Activated naive CD4-positive, alpha-beta T cell treated with anti-CD3 and anti-CD28 coated beads, Interleukin-2, amount 10 ng/mL, durations not matched to agents 7 days and 5 days (primary cell): ENCODE measurements at regions not wholly inside any gene's neighbourhood (a gene's known extent, or its start where the extent isn't known, plus 50 kb on each side); places are given as distances from the start of the nearest gene placed in this dataset.

ENCODE experiments used
- CTCF ChIA-PET: fragments of 350-600 bp; sonication (Branson Sonifier 250); formaldehyde crosslinking; loops from one replicate; lab custom pipeline; 2021; ENCODE audit warnings: antibody characterized with exemption; lab: Charles Lee
- DNase-seq: peaks from one replicate; pipeline ENCODE4 v3.0.0-alpha.2; 2020
- H3K27ac Mint-ChIP-seq: one replicate; pipeline ENCODE4 v1.8.0; 2021; ENCODE audit warnings: mild to moderate bottlenecking, moderate library complexity, mixed read lengths
- H3K27me3 Mint-ChIP-seq: one replicate; pipeline ENCODE4 v1.8.0; 2021; ENCODE audit warnings: mild to moderate bottlenecking, mixed read lengths
- H3K36me3 Mint-ChIP-seq: one replicate; pipeline ENCODE4 v1.8.0; 2021; ENCODE audit warnings: mixed read lengths
- H3K4me1 Mint-ChIP-seq: one replicate; pipeline ENCODE4 v1.8.0; 2021; ENCODE audit warnings: mixed read lengths
- H3K4me3 Mint-ChIP-seq: one replicate; pipeline ENCODE4 v1.8.0; 2021; ENCODE audit warnings: mild to moderate bottlenecking, moderate library complexity, mixed read lengths
- H3K9me3 Mint-ChIP-seq: one replicate; pipeline ENCODE4 v1.8.0; 2021; ENCODE audit warnings: mixed read lengths

DNA sequence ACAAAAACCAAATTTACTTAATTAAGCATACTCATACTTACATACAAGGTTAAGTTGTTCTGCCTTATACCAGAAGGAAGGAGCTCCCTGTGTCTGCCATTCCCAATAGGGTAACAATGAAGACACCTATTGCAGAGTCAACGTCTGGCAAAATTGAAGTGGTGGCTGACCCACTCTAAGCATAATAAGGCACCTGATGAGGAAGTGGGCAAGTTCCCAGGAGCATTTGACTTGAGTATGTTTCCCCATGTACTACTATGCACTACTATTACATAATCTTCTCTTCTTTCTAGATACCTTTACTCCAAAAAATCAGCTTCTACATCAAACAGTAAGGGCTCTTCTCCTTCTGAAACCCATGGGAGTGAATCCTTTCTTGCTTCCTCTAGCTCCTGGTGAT, 591.5 kb downstream of the PPARGC1A start:
- no peak overlapping the region for H3K27ac Mint-ChIP-seq
- no peak overlapping the region for H3K4me3 Mint-ChIP-seq
- H3K27me3 Mint-ChIP-seq = no peaks in the 10 kb centered on the region
- DNase-seq = no peak
- no peaks in the 10 kb centered on the region for H3K9me3 Mint-ChIP-seq
- peaks cover 7% of the 10 kb centered on the region for H3K4me1 Mint-ChIP-seq
- CTCF ChIA-PET = interaction anchor here (0.5 kb wide), 1 partner anchor 9 kb away, joined by 3 read pairs; no protein-coding TSS in a partner anchor
- no peaks in the 10 kb centered on the region for H3K36me3 Mint-ChIP-seq

DNA sequence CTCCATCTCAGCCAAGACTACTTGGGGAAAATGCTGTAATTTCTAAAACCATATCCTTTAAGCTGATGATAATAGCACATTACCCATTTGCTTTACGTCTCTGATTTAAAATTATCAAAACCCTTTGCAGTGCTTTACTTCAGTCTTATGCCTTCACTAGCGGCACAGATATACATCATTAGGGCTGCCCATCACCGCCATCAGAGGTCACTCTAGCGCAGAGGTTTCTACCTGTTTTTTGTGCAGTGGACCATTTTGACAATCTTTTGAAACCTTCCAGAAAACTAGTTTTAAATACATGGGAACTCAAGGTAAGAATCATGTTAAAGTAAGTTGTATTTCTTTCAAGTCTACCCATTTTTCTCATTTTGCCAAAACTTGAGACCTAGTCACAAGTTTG, 592.5 kb downstream of the PPARGC1A start:
- DNase-seq = no peak
- CTCF ChIA-PET = no interaction called here
- H3K27me3 Mint-ChIP-seq = no peaks in the 10 kb centered on the region
- H3K4me3 Mint-ChIP-seq = no peak overlapping the region
- no peaks in the 10 kb centered on the region for H3K36me3 Mint-ChIP-seq
- H3K27ac Mint-ChIP-seq = no peak overlapping the region
- peaks cover 8% of the 10 kb centered on the region for H3K4me1 Mint-ChIP-seq
- H3K9me3 Mint-ChIP-seq = no peaks in the 10 kb centered on the region

DNA sequence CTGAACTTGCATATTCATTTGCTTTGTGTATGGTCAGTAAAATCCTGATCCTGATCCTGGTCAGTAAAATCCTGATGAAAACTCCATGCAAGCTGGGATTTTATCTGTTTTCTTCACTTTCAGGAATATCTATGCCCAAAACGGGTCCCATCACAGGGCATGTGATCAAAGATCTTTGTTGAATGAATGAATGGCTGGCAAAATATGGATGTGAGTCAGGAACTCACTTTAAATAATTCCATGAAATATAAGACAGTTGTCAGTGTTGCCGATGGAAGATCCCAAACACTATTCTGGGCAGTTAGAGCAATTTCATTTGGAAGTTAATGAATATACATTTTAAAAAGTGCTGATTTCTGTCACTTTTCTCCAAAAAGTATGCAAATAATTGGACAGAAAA, 598.4 kb downstream of the GBA3 start:
- Mint-ChIP-seq H3K36me3 (no peaks in the 10 kb centered on the region), H3K4me3 (no peak overlapping the region), H3K9me3 (no peaks in the 10 kb centered on the region), H3K27me3 (no peaks in the 10 kb centered on the region), H3K27ac (no peak overlapping the region), H3K4me1 (peaks cover 21% of the 10 kb centered on the region)
- CTCF ChIA-PET = interaction anchor here (1.2 kb wide), 1 partner anchor 1128 kb away, joined by 3 read pairs; no protein-coding TSS in a partner anchor
- DNase-seq = no peak

DNA sequence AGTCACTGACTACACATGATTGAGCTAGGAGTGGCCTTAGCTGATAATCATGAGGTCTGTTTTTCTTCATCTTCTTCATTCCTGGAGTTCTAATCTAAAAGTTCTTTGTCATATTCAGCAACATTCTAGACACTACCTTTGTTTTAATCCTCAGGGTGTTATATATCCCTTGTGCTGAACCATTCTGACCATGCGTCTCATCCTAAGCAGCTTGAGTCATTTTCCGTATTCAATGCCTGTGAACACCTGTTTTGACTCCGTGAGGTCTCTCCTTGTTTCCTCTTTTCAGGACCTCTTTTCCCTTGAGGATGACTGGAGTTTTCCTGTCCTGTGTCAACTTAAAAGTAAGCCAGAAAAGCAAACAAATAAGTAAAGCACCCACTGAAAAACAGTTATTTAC, 597.9 kb downstream of the GBA3 start:
- no peak overlapping the region for H3K4me3 Mint-ChIP-seq
- no peak overlapping the region for H3K27ac Mint-ChIP-seq
- H3K36me3 Mint-ChIP-seq = no peaks in the 10 kb centered on the region
- no peaks in the 10 kb centered on the region for H3K9me3 Mint-ChIP-seq
- H3K27me3 Mint-ChIP-seq = no peaks in the 10 kb centered on the region
- no peak for DNase-seq
- CTCF ChIA-PET = interaction anchor here (1.2 kb wide), 2 partner anchors 44 to 1129 kb away, joined by 3 to 4 read pairs; no protein-coding TSS in a partner anchor
- H3K4me1 Mint-ChIP-seq = peaks cover 21% of the 10 kb centered on the region

DNA sequence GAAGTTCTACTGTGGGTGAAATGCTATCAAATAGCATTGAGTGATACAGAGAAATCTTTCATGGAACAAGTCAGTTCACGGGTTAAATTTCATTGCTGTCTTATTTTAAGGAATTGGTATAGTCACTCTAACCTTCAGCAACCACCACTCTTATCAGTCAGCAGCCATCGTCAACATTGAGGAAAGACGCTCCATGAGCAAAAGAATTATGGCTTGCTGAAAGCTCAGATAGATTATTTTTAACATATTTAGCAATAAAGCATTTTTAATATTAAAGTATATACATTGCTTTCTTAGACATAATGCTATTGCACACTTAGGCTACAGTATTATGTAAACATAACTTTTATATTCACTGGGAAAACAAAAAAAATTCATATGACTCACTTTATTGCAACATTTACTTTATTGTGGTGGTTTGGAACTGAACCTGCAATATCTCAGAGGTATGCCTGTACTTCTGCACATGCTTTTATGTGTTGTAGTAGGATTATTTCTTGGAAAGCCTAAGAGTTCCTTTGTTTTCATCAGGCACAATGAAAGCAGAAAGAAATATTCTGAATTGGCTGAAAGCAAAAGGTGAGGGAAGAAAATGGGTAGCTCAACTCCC, 586.7 kb downstream of the GBA3 start:
- Mint-ChIP-seq H3K4me1 (no peaks in the 10 kb centered on the region), H3K27me3 (no peaks in the 10 kb centered on the region), H3K9me3 (no peaks in the 10 kb centered on the region), H3K27ac (no peak overlapping the region), H3K36me3 (no peaks in the 10 kb centered on the region), H3K4me3 (no peak overlapping the region)
- DNase-seq = no peak
- CTCF ChIA-PET = no interaction called here

DNA sequence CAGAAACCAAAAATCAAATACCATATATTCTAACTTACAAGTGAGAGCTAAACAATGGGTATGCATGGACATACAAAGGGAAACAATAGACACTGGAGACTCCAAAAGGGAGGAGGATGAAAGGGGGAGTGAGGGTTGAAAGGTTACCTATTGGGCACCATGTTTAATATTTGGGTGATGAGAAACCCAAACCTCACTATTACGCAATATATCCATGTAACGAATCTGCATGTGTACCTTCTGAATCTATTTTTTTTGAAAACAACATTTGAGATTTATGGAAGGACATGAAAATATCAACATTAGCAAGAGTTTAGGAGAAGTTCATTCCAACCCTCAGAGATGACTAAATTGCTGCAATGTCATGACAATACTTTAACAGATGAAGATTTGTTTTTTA, 586.1 kb downstream of the GBA3 start:
- H3K4me3 Mint-ChIP-seq = no peak overlapping the region
- H3K36me3 Mint-ChIP-seq = no peaks in the 10 kb centered on the region
- CTCF ChIA-PET = no interaction called here
- no peaks in the 10 kb centered on the region for H3K4me1 Mint-ChIP-seq
- H3K27ac Mint-ChIP-seq = no peak overlapping the region
- H3K27me3 Mint-ChIP-seq = no peaks in the 10 kb centered on the region
- no peaks in the 10 kb centered on the region for H3K9me3 Mint-ChIP-seq
- no peak for DNase-seq

DNA sequence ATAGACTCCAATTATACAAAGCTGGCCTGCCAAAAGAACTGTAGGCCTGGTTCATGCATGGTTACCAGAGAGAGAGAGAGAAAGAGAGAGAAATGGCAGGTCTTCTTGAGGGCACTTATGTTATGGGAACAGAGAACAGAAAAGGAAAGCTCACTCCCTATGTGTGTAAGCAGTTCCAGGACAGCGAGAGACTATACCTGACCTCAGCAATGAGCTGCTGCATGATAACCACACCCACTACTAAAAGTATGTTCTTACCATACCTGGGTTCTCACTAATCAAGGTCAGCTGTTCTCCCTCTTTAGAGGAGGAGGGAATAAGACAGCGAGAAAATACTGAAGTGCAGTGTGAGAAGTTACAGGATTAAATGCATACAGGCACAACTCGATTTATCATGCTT, 583.3 kb downstream of the GBA3 start:
- H3K4me3 Mint-ChIP-seq = no peak overlapping the region
- no peaks in the 10 kb centered on the region for H3K27me3 Mint-ChIP-seq
- CTCF ChIA-PET = no interaction called here
- H3K36me3 Mint-ChIP-seq = no peaks in the 10 kb centered on the region
- no peaks in the 10 kb centered on the region for H3K9me3 Mint-ChIP-seq
- no peak for DNase-seq
- no peaks in the 10 kb centered on the region for H3K4me1 Mint-ChIP-seq
- no peak overlapping the region for H3K27ac Mint-ChIP-seq

DNA sequence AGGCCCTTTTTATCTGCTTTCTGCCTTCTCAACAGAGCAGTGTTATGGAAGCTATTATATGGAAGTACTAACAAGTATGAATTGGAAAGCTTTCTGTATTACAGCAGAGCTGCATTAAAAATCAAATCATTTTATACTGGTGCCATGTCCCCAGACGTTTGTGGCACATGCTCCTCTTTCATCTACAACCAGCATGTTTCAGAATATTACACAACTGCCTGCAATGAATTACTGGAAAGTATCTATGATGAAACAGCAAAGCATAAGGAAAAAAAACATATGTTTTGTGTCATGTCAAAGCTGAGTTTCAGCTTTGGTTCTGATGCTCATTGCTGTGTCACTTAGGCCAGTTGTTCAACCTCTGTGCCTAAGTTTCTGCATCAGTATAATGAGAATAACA, 576.8 kb downstream of the GBA3 start:
- Mint-ChIP-seq H3K27me3 (no peaks in the 10 kb centered on the region), H3K9me3 (no peaks in the 10 kb centered on the region), H3K27ac (no peak overlapping the region), H3K4me3 (no peak overlapping the region), H3K4me1 (no peaks in the 10 kb centered on the region), H3K36me3 (no peaks in the 10 kb centered on the region)
- CTCF ChIA-PET = no interaction called here
- no peak for DNase-seq

DNA sequence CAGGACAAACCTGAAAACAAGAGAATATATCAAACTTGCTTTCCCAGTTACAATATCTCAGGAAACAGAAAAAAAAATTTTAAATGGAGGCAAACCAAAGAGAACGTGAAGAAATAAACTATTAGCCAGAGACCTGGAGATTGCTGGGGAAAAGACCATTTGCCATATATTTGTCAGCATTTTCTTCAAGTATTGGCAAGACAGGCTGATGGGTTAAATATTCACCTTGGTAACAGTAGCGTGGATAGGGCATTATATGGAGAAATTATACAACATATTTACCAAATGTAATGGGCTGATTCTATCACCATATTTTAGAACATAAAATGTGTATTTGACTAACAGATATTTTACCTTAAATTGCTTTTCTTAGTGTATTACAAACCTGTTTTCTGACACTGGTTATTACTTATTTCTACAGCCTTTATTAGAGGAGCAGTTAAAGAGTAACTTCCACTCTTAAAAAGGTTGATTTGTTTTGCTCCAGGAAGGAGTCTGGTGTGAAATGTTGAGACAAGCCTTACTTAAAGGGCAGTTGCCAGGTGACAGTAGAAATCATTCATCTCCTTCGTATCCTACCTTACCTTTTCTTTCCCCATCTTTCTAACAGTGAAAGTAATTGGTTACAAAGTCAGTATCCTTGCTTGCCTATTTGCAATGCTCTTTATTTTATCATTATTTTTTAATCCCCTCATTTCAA, 575.5 kb downstream of the GBA3 start:
- CTCF ChIA-PET = interaction anchor here (0.7 kb wide), 1 partner anchor 126 kb away, joined by 6 read pairs; no protein-coding TSS in a partner anchor
- H3K4me1 Mint-ChIP-seq = no peaks in the 10 kb centered on the region

DNA sequence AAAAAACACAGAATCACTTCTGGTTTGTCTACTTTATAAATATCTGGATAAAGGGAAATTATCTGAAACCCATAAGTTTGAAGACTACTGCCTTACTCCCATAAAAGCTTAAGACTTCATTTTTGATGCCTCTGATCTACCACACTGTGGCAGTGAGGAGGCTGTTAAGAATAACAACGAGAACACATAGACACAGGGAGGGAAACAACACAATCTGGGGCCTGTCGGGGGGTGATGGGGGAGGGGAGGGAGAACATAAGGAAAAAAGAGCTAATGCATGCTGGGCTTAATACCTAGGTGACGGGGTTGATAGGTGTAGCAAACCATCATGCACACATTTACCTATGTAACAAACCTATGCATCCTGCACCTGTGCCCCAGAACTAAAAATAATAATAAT, 573.7 kb downstream of the GBA3 start:
- Mint-ChIP-seq H3K27ac (no peak overlapping the region), H3K36me3 (no peaks in the 10 kb centered on the region), H3K4me1 (no peaks in the 10 kb centered on the region), H3K27me3 (no peaks in the 10 kb centered on the region), H3K9me3 (no peaks in the 10 kb centered on the region), H3K4me3 (no peak overlapping the region)
- CTCF ChIA-PET = no interaction called here
- no peak for DNase-seq

More for the DNA sequence above, 575.5 kb downstream of the GBA3 start:
- Mint-ChIP-seq H3K36me3 (no peaks in the 10 kb centered on the region), H3K4me3 (no peak overlapping the region), H3K27ac (no peak overlapping the region), H3K27me3 (no peaks in the 10 kb centered on the region), H3K9me3 (no peaks in the 10 kb centered on the region)
- no peak for DNase-seq

DNA sequence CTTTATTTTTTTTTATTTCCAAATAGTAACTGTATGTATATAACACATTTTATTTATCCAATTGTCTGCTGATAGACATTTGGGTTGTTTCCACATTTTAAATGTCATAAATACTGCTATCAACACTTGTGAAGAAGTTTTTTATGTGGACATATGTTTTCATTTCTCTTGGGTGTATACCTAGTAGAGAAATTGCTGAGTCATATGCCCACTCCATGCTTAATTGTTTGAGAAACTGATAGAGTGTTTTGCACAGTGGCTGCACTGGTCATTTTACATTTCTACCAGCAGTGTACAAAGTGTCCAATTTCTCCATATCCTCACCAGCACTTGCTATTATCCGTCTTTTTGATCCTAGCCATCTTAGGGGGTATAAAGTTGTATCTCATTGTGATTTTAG, 567.8 kb downstream of the GBA3 start:
- H3K4me1 Mint-ChIP-seq = no peaks in the 10 kb centered on the region
- no peak overlapping the region for H3K4me3 Mint-ChIP-seq
- no peaks in the 10 kb centered on the region for H3K27me3 Mint-ChIP-seq
- CTCF ChIA-PET = no interaction called here
- H3K9me3 Mint-ChIP-seq = no peaks in the 10 kb centered on the region
- no peak overlapping the region for H3K27ac Mint-ChIP-seq
- DNase-seq = no peak
- H3K36me3 Mint-ChIP-seq = no peaks in the 10 kb centered on the region

DNA sequence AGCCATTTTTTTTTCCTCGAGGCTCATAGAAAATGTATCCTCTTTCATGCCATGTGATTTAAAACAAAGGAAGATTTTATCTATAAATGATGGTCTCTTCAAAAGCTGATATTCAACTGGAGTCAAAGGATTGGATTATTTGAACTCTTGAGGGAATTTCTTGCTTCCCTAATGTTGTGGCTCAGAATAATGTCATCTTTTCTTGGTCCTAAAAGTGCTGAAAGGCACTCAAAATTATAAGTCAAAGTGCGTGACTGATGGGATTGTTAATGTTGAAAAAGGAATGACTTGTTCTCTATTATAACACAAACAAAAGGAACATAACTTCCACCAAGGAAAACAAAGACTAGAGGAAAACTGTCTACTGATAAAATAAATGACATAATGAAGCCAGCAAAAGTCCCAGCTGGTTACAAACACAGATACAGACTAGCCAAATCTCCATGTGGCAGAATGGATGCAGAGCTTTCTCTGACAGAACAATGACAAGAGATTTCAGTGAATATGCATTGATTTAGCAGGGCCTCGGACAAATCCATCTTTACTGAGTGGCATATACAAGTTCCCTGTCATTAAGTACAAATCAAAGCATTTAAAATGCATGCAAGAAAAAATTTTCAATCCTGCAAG, 552.6 kb downstream of the GBA3 start:
- Mint-ChIP-seq H3K27ac (no peak overlapping the region), H3K36me3 (no peaks in the 10 kb centered on the region), H3K9me3 (no peaks in the 10 kb centered on the region), H3K27me3 (no peaks in the 10 kb centered on the region), H3K4me3 (no peak overlapping the region), H3K4me1 (no peaks in the 10 kb centered on the region)
- CTCF ChIA-PET = no interaction called here
- no peak for DNase-seq

DNA sequence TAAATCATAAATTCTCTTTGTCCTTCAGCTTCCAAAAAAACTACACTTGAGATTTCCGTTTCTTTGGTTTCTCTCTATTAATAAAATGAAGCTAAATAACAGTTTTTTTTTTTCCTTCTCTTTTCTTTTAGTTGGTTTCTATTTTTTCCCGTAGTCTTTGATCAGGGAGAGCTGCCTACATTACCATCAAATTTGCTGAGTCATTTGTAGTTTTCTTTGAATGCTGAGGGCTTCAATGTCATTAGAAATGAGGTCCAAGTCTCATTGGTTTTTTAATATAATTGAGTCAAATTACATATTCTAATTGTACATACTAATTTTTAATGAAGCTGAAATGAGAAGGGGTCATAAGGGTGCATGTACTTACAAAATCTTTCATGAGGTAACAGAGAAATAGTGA, 550.2 kb downstream of the GBA3 start:
- Mint-ChIP-seq H3K4me1 (no peaks in the 10 kb centered on the region), H3K9me3 (no peaks in the 10 kb centered on the region), H3K27me3 (no peaks in the 10 kb centered on the region), H3K4me3 (no peak overlapping the region), H3K27ac (no peak overlapping the region), H3K36me3 (no peaks in the 10 kb centered on the region)
- no peak for DNase-seq
- CTCF ChIA-PET = no interaction called here

DNA sequence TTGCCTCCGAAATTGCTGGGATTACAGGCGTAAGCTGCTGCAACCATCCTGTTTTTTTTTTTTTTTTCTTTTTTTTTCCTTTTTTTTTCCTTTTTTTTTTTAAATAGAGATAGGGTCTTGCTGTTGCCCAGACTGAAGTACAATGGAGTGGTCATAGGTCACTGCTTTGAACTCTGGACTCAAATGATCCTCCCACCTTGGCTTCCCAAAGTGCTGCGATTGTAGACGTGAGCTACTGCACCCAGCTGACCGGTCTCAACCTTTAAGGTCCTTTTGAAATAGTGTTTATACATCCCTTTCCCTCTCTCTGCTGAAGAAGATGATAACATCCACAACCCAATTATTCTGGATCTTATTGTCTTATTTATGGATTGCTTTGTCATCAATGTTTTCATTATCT, 548.7 kb downstream of the GBA3 start:
- Mint-ChIP-seq H3K4me1 (no peaks in the 10 kb centered on the region), H3K9me3 (no peaks in the 10 kb centered on the region), H3K27me3 (no peaks in the 10 kb centered on the region), H3K4me3 (no peak overlapping the region), H3K27ac (no peak overlapping the region), H3K36me3 (no peaks in the 10 kb centered on the region)
- no peak for DNase-seq
- CTCF ChIA-PET = interaction anchor here (0.6 kb wide), 1 partner anchor 907 kb away, joined by 3 read pairs; no protein-coding TSS in a partner anchor

DNA sequence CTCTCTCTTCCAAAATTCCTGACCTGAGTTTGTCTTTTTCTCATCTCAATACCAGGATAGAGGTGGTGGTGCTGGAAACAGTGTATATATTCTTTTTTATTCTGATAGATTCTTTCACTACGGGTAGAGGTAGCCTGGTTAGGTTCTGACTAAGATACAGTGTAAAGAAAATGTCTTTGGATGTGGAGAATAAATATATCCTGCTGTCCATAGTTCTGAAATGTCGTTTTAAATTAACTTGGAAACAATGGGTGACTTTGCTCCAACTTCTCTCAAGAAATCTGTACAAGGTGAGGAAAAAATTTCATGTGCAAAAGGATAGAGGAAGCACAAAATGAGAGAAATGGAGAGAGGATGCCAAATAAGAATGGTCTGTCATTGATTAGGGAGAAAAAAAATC, 546.1 kb downstream of the GBA3 start:
- Mint-ChIP-seq H3K4me1 (no peaks in the 10 kb centered on the region), H3K9me3 (no peaks in the 10 kb centered on the region), H3K27me3 (no peaks in the 10 kb centered on the region), H3K27ac (no peak overlapping the region), H3K36me3 (no peaks in the 10 kb centered on the region), H3K4me3 (no peak overlapping the region)
- CTCF ChIA-PET = no interaction called here
- DNase-seq = no peak
